ENCODE measurements at regions not wholly inside any gene's neighbourhood (a gene's known extent, or its start where the extent isn't known, plus 50 kb on each side); places are given as distances from the start of the nearest gene placed in this dataset.

GRCh38 chr7:42407833-42408232, 170.8 kb upstream of the GLI3 start:
- no peak for TF ChIP-seq EZH2 (IDR thresholded peaks at IDR 0.05; ENCODE audit: borderline replicate concordance, insufficient read depth, low read length, poor library complexity, severe bottlenecking)
- no peak for TF ChIP-seq CTCF (IDR thresholded peaks at IDR 0.05; ENCODE audit: poor library complexity, severe bottlenecking)

Data from neural cell (in vitro differentiated cells).